HG03457 (cell line): ENCODE measurements at regions not wholly inside any gene's neighbourhood (a gene's known extent, or its start where the extent isn't known, plus 50 kb on each side); places are given as distances from the start of the nearest gene placed in this dataset.

Experiments
- ATAC-seq: cut with Tn5 transposase; IDR thresholded peaks from one replicate; pipeline ENCODE4 v1.9.1; 2021; ENCODE audit warnings: moderate number of reproducible peaks; ENCODE audit not compliant: unreplicated experiment

DNA sequence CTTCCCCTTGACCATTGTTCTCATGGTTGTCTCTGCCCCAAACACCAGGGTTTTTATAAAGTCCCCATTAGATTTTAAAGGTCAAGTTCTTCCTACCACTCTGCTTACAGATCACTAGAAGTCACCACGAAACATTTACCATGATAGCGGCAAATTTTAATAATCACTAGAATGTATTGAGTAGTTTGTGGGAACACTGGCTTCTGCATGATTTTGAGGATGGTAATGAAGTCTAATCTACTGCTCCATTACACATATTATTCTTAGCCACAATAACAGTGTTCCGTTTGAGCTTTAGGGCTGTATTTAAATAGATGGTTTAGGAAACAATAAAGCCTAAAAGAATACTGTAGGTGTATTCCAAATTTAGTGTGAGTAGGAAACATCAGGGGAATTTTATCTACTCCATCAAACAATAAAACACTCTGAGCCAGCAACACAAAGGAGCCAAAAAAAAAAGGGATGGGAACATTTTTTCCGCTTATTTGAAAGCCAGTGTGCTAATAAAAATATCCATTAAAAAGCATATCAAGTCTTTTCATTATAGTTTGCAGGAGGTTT lies 49.7 kb downstream of the KLF12 start:
- no peak for ATAC-seq

GRCh38 chr13:74082741-74083160 lies 51.5 kb downstream of the KLF12 start:
- no peak for ATAC-seq

DNA sequence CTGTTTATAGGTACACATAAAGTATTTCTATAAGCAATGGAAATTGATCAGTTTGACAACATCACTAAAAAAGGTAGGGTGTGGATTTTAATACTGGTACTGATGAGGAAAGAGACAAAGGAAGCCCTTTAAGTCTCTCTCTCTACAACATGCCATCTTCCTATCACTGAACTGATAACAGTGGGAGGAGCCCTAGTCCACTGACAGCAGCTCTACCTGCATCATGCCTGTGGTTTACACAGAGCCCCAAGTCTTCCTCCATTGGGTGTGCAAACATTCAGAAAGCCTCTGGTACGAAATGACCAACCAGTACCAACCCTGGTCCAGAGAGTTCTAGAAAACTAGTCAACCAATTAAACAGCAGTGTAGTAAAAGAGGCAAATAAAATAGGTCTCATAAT lies 53.4 kb downstream of the KLF12 start:
- ATAC-seq = no peak

- ATAC-seq = no peak
Measured at GRCh38 chr13:74077792-74078191, 56.4 kb downstream of the KLF12 start.

DNA sequence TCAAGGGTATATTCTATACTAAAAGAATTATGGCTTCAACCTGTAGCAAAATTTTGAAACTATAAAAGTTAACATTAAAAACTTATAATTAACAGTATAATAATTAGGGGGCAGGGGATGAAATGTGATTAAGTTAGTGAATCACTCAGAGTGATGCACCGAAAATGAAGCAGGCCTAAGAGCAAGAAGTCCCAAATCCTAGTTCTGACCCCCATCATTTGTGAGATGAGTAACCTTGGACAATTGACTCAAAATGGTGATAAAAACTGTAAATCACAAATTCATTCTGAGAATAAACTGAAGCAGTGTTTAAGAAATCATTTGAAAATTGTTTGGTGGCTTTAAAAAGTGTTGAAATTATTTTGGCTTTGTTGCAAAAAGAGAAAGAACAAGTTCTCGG lies 56.8 kb downstream of the KLF12 start:
- ATAC-seq = no peak

DNA sequence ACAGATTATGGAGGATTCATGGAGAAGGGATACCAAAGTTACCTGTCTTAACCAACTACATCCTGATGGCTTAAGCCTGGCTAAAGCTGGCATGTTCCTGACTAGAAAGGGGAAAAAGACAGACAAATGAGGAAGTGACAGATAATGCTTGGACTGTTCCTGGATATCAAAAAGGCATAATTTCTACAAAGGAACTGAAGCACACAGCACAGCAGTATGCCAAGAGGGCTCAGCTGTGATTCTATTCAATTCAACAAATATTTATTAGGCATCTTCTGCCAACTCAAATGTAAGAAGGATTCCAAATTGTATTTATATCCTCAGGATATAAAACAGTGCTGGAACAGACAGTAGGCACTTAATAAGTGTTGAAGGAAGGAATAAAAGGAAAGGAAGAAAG lies 59.5 kb downstream of the KLF12 start:
- ATAC-seq = no peak

DNA sequence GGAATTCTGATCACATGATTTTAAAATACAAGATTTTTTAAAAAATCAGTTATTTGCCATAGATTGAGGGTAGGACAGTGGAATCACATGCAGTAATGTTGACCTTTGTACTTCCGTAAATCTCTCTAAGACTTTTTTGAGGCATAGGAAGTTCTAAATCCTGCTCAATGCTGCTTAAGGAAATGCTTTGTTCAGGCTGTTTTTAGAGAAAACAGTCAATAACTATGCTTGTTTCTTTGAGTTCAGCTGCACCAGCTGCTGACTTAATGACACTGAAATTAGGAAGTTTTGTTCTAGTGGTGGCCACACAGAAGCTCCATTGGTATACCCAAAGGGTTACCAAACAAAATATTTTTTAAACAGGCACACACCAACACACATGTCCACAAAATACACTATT lies 60.9 kb downstream of the KLF12 start:
- no peak for ATAC-seq

GRCh38 chr13:74070513-74070912 lies 63.7 kb downstream of the KLF12 start:
- ATAC-seq = no peak

GRCh38 chr13:74070065-74070464 lies 64.1 kb downstream of the KLF12 start:
- no peak for ATAC-seq

DNA sequence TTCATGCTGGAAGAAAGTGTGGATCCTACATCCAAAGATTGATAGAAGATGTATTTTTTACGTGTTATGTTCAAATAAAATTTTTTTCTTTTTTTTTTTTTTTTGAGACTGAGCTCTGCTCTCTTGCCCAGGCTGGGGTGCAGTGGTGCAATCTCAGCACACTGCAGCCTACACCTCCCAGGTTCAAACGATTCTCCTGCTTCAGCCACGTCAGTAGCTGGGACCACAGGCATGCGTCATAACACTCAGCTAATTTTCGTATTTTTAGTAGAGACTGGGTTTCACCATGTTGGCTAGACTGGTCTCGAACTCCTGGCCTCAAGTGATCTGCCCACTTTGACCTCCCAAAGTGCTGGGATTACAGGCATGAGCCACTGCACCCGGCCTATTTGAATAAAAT lies 65.7 kb downstream of the KLF12 start:
- ATAC-seq = no peak

GRCh38 chr13:74067818-74068217 lies 66.4 kb downstream of the KLF12 start:
- no peak for ATAC-seq

GRCh38 chr13:74066937-74067336 lies 67.3 kb downstream of the KLF12 start:
- ATAC-seq = no peak

- no peak for ATAC-seq
Measured at GRCh38 chr13:74064805-74065312, 69.3 kb downstream of the KLF12 start.

GRCh38 chr13:74063533-74064100 lies 70.6 kb downstream of the KLF12 start:
- ATAC-seq = no peak

DNA sequence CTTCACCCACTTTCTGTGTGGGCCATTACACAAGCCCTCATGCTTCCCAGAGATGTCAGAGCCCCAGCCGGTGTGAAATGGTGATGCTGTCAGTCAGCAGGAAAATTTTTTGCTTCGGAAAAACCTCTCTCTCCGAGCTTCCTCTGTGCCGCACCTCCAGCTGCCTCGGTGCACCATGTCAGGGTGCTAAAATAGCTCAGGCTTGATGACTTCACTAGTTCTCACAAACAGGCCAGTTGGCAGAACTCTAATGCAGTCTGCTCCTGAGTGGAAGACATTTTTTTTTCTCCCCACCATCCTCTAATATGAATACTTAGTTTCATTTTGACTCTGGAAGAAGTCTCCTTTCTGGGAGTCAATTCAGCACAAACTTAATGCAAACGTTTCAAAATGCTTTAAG lies 71.3 kb downstream of the KLF12 start:
- peak; percentile 69 for ATAC-seq

DNA sequence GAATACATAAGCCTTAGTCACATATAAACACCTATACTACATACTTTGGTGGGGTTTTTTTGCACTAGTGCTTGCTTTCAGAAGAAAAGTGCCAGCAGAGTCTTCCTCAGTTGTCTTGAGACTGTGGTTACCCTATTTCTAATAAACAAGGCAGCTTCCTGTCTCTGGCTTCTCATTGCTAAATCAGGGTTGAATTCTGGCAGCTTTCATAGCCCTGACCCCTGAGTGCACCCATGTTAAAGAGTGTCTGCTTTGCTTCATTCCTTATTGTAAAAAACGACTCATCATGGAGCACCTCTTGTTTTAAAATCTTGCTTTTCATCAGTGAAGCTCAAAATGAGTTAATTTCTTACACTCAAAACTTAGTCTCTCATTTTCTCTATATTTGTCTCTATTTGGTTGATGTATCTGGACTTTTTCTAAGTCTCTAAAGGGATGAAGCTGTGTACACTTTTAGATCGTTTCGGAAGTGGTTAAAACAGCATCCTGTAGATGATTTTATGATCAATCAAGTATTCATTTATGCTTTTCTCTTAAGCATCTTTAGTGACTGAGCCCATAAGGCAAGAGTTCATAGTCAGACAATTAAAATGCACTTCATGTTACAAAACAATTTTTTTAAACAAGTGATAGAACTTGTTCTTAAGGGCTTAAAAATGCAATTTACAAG lies 72.1 kb downstream of the KLF12 start:
- ATAC-seq = peak; percentile 80

- no peak for ATAC-seq
Measured at GRCh38 chr13:74056801-74057542, 77.2 kb downstream of the KLF12 start.

- no peak for ATAC-seq
Measured at GRCh38 chr13:74052402-74052928, 81.7 kb downstream of the KLF12 start.

DNA sequence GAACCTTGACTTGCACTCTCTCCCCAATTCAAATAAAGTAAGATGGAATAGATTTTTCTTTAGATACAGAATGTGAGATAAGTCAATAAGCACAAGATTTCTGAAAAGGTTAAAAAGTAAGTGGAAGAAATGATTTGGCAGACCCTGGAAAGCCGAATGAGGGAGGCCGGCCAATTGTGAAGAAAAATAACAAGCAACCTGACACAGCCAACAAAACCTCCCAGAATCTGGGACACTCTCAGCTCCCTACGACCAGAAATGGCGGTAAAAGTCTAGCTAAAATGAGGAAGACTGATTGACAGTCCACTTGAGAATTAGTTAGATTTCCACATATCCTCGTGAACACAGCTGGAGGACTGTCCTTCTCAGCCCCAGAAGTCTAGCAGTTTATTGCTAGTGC lies 85.4 kb downstream of the KLF12 start:
- ATAC-seq = no peak

DNA sequence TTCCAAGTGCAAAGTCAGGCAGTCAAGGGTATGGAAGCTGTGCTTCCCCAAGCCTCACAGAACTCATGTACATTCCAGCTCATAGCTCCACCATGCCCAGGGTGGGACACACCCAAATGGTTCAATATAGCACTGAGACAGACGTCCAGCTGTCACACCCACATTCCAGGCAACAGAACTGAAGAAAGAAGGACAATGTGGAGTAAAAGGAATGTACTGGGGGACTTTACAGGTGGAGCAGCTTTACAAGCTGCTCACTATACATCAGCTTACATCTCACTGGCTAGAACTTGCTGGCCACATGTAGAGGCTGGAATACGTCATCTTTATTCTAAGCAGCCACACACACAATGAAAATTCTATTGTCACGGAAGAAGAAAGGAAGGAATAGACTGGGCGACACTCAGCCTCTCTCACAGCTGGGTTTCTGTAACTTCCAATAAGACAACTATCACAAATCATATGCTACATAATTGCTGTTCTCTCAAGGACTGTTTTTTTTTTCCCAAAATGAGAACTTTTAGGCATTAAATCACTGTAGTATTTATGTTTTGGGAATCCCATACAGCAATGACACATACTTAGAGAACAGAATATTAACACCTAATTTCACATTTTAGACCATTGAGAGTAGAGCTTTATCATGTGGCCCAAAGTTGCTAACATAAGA lies 86.1 kb downstream of the KLF12 start:
- ATAC-seq = no peak

GRCh38 chr13:74046431-74046830 lies 87.8 kb downstream of the KLF12 start:
- ATAC-seq = no peak
